Stimulated activated naive B cell treated with anti-CD40 and anti-IgM and Interleukin-4, amounts not matched to agents 10 μg/mL and 1 μg/mL and 100 μg/mL, for 72 hours (primary cell): ENCODE measurements at regions not wholly inside any gene's neighbourhood (a gene's known extent, or its start where the extent isn't known, plus 50 kb on each side); places are given as distances from the start of the nearest gene placed in this dataset.

ENCODE experiments used
- ATAC-seq, 2 donors: fragments of 150-1000 bp; cut with Tn5 transposase; replicated peaks; 2 replicates each; pipeline ENCODE4 v1.10.0; 2021; ENCODE audit warnings: moderate library complexity in 1 of 2
- DNase-seq: peaks from one replicate; pipeline ENCODE4 v3.0.0; 2021
- H3K27ac Mint-ChIP-seq: one replicate; pipeline ENCODE4 v1.8.0; 2022; ENCODE audit warnings: mild to moderate bottlenecking, mixed read lengths
- H3K27me3 Mint-ChIP-seq, 2 donors: one replicate each; pipeline ENCODE4 v1.8.0; 2022; ENCODE audit warnings: mixed read lengths in 2 of 2
- H3K36me3 Mint-ChIP-seq, 2 donors: one replicate each; pipeline ENCODE4 v1.8.0; 2022; ENCODE audit warnings: mixed read lengths in 2 of 2, mild to moderate bottlenecking in 1 of 2
- H3K4me1 Mint-ChIP-seq, 2 donors: one replicate each; pipeline ENCODE4 v1.8.0; 2022; ENCODE audit warnings: mixed read lengths in 2 of 2, mild to moderate bottlenecking in 1 of 2
- H3K4me3 Mint-ChIP-seq, 2 donors: one replicate each; pipeline ENCODE4 v1.8.0; 2022; ENCODE audit warnings: mild to moderate bottlenecking in 2 of 2, mixed read lengths in 2 of 2, moderate library complexity in 1 of 2
- H3K9me3 Mint-ChIP-seq, 2 donors: one replicate each; pipeline ENCODE4 v1.8.0; 2022; ENCODE audit warnings: mixed read lengths in 2 of 2, mild to moderate bottlenecking in 1 of 2

DNA sequence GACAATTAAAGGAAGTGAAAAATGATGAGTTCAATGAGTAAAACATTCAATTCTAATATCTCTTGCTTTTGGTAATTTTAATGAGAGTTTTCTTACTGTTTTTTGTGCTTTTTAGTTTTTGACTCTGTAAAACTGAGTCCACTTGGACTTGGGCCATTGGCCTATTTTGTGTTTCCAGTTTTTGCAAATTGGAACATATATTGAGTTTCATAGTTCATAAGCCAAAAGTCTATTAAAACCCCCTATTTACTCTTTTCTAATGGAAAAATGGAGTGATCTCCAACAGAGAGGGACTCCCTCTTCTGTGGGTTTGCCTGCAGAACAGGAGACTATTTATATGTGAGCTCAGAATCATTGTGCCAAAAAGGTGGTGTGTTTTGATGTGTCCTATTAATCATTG, 219.7 kb upstream of the SPRY2 start:
- Mint-ChIP-seq H3K27me3 (no peaks in the 10 kb centered on the region), H3K4me3 (no peak overlapping the region), H3K27ac (no peak overlapping the region), H3K9me3 (no peaks in the 10 kb centered on the region), H3K36me3 (no peaks in the 10 kb centered on the region), H3K4me1 (peaks cover 0 to 8% of the 10 kb centered on the region in 2 donors)
- ATAC-seq (no peak), DNase-seq (no peak)

DNA sequence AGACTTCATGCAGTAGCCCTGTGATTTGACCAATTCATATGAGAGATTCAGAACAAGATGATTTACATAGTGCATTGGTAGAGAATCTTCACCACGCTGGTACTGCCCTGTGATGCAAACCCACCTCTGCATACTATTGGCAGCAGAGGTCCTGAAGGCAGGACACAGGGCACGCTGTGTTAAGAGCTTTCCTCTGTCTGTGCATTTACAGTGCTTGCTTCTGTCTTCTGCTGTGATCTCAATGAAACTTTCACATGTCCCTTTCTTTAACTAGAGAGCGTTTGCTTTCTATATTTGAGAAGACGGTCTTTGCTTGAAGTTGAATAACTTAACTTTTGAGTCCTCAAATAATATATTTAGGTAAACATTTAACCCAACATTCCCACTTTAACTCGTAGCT, 219.0 kb upstream of the SPRY2 start:
- no peak for DNase-seq
- H3K4me3 Mint-ChIP-seq = no peak overlapping the region
- H3K36me3 Mint-ChIP-seq = no peaks in the 10 kb centered on the region
- no peaks in the 10 kb centered on the region for H3K27me3 Mint-ChIP-seq
- no peak overlapping the region for H3K27ac Mint-ChIP-seq
- no peaks in the 10 kb centered on the region for H3K9me3 Mint-ChIP-seq
- peaks cover 0 to 10% of the 10 kb centered on the region in 2 donors for H3K4me1 Mint-ChIP-seq
- no peak for ATAC-seq

DNA sequence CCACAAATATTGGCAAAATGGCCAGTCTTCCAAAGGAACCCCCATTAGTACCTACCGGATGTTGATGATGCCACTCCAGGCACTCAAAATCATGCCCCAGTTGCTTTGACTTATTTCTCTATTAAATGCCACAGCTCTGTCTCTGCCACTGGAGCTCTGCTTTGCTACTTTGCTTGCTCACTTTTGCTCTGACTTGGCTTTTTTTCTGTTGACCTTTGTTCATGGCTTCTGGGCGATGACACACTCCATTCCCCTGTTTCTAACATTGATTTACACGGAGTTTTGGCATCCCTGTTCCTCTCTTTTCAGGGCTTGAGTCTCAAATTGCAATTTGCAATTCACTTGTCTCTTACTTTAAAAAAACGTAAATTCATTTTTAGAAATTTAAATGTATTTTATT, 217.1 kb upstream of the SPRY2 start:
- DNase-seq = no peak
- Mint-ChIP-seq H3K4me3 (no peak overlapping the region), H3K27me3 (peaks cover 0 to 2% of the 10 kb centered on the region in 2 donors), H3K27ac (no peak overlapping the region), H3K36me3 (no peaks in the 10 kb centered on the region), H3K4me1 (peaks cover 2 to 9% of the 10 kb centered on the region in 2 donors), H3K9me3 (no peaks in the 10 kb centered on the region)
- no peak for ATAC-seq

DNA sequence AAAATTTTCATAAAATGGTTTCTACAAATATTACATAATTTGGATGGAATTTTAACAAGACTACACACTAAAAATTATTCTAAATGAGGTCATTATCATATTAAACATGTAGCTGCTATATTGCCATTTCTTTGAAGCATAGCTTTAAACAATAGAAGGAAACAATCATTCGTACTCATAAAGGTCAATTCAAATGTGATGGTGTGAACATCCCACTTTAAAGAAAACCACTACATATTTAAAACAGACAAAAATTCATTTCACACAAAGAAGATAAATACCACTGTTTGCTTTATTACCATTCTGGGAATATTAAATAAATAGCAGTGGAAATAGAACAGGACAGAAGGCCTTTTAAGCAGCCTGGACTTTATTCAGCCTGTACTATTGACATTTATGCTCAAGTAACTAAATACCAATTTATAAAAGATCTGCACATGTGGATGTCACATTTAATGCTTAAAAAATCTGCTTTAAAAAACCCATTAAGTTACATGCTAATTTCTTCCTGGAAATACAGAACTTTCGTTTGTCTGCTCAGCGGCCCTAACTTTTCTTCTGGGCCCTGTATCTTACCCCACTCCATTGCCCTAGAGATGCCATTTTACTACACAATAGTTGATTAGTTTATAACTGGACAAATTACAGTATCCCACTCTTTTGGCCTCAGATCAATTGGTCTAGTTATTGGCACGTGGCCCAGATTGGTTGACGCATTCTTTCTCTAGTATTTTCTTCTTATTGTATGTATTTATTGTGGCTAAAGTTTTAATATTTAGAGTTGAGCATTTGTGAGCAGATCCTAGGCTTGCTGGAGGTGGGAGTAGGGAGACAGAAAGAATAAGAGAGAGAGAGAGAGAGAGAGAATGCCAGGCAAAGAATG, 215.1 kb upstream of the SPRY2 start:
- H3K9me3 Mint-ChIP-seq = no peaks in the 10 kb centered on the region
- ATAC-seq = no peak
- H3K27me3 Mint-ChIP-seq = peaks cover 0 to 6% of the 10 kb centered on the region in 2 donors
- DNase-seq = no peak
- no peak overlapping the region for H3K27ac Mint-ChIP-seq
- H3K4me1 Mint-ChIP-seq = peaks cover 12 to 25% of the 10 kb centered on the region in 2 donors
- H3K4me3 Mint-ChIP-seq = no peak overlapping the region
- no peaks in the 10 kb centered on the region for H3K36me3 Mint-ChIP-seq

DNA sequence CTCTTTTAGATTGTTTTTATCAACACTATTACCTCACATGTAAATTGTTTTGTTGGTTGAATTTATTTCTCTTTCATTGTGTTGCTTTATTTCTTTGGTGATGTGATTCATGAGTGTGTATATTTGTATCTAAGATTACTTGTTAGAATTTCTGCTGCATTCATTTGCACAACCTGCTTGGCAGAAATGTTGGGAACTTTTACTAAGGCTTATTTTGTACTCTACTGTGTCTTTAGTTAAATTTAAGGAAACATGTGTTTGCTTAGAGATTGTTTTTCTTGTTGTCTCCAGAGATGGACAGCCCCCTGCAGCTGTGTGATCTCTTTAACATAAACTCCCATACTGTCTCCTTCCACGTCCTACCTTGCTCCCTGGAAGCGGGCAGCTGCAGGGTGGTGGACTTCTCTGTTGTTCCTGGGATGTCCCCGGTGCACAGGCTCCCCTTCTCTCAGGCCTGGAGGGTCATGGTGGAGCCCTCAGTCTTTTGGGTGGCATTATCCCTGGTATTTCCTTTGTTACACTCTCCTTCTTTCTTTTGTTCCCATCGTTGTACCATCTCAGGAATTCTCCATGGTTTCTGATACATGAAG, 212.0 kb upstream of the SPRY2 start:
- Mint-ChIP-seq H3K4me1 (peaks cover 12 to 25% of the 10 kb centered on the region in 2 donors), H3K27ac (no peak overlapping the region), H3K9me3 (no peaks in the 10 kb centered on the region), H3K4me3 (peak overlapping the region in 1 of 2 donors; percentile 7), H3K36me3 (no peaks in the 10 kb centered on the region), H3K27me3 (peaks cover 6 to 11% of the 10 kb centered on the region in 2 donors)
- ATAC-seq = no peak
- no peak for DNase-seq

DNA sequence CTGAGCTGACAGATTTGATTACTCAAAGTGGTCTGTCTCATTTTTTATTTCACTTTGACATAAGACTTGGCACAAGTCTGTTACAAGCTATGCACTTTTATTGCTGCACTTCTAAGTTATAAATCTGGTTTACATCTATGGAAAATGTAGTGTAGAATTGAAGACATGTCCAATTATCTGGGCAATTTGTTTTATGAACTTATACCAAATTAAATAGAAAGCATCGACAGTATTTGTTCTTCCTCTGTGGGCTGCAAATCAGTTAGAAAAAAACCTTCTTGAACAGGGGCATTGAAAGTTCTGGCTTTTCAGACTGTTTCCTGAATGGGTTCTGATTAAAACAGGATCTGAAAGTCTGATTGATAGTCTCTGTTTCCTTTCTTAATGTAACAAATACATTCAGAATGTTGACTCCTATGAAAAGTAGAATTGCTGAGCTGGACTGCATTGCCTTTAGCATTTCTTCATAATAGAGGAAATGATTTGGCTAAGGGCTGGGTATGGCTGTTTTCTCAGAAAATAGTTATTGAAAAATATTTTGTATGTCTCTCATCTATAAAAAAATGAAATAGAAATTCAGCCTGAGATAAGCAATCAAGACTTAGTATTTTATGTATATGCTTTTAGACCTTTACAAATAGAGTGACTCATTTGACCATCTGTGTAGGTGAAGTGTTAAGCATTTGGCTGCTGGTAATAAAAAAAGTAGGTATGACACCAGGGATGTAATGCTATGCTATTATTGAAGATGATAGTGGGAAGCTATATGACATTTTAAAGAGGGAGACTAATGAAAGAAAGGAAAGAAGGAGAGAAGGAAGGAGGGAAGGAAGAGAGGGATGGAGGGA, 210.9 kb upstream of the SPRY2 start:
- no peak for DNase-seq
- peak; percentile 85 to 91 for ATAC-seq
- Mint-ChIP-seq H3K27me3 (peaks cover 6 to 11% of the 10 kb centered on the region in 2 donors), H3K27ac (no peak overlapping the region), H3K36me3 (no peaks in the 10 kb centered on the region), H3K9me3 (no peaks in the 10 kb centered on the region), H3K4me3 (no peak overlapping the region), H3K4me1 (peaks cover 12 to 25% of the 10 kb centered on the region in 2 donors)

DNA sequence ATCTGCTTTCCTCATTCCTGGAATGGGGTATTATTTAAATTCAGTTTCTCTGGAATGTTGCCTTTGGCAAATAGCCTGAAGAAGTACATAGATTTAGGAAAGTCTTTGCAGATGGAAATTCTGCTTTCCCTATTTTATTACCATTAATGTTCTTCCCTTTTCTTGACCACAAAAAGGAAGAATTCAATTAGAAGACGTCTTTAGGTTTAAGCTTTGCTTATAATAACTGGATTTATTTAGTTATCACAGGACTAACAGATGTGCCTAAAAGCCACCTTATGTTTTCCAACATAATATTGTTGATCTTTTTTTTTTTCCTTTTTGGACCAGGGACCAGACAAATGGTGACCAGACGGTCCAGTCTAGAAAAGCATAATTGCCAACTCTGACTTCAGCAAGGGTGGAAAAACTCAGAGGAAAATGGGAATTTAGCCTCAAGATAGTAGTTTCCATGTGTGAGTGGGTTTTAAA, 210.1 kb upstream of the SPRY2 start:
- DNase-seq (no peak), ATAC-seq (no peak)
- Mint-ChIP-seq H3K9me3 (no peaks in the 10 kb centered on the region), H3K27ac (no peak overlapping the region), H3K36me3 (no peaks in the 10 kb centered on the region), H3K27me3 (peaks cover 6 to 11% of the 10 kb centered on the region in 2 donors), H3K4me1 (peaks cover 12 to 25% of the 10 kb centered on the region in 2 donors), H3K4me3 (no peak overlapping the region)

DNA sequence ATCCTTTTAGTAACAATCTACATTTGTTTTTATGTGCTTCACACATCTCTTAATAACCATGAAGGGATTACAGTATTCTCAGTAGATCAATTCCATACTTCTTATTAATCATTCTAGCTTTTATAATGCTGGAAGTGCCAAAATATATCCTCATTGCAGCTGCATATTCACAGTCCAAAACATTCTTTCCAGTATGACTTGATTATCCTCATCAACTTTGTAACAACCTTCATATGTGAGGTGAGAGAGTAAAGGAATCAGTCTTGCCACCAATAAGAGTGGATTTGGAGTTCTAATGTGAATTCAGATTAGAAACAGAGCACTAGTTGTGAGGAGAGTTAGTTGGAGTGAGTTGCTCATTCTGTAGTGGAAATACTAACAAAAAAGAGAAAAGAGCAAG, 208.0 kb upstream of the SPRY2 start:
- DNase-seq (no peak), ATAC-seq (no peak)
- Mint-ChIP-seq H3K4me1 (peaks cover 10 to 19% of the 10 kb centered on the region in 2 donors), H3K4me3 (no peak overlapping the region), H3K36me3 (no peaks in the 10 kb centered on the region), H3K27me3 (peaks cover 6 to 11% of the 10 kb centered on the region in 2 donors), H3K27ac (no peak overlapping the region), H3K9me3 (no peaks in the 10 kb centered on the region)

DNA sequence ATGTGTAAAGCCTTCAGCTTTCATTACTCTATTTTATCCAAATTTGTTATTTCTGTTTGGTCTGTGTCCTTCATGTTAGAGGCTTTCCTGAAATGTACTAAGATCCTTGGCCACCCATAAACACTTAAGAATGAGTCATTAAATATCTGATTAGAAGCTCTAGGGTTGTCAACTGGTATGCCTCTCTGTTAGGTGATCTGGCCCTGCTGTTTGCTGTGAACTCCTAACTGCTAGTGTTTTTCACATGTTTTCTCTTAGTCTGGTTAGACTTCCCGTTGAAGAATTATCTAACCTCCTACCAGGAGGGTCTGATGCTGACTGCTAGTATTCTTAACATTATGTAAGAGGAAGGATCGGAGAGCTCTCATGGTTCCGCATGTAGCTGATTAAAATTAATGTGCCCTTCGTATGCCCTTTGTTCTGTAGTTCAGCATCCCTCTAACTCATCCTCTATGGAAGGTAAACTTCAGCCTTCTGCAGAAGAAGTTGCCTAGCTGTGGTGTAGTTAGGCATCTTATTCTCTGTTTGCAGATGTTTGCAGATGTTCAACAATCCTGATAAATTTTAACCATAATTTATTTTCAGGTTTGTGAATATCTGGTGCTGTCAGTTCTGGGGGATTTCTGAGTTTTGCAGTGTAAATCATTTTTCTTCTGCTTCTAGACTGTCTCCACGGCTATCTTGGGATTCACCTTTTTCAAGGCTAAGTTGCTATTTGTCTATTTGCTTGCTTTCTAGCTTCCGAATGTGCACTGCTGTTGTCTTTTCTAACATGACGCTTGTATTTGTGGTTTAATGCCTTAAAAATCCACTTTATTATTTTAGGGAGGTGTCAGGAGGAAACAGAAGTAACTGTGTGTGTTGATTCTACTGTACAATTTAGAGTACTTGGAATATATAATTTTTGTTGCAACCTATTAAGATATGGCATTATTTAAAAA, 207.2 kb upstream of the SPRY2 start:
- H3K36me3 Mint-ChIP-seq = no peaks in the 10 kb centered on the region
- H3K27ac Mint-ChIP-seq = no peak overlapping the region
- peaks cover 4 to 11% of the 10 kb centered on the region in 2 donors for H3K27me3 Mint-ChIP-seq
- no peak for DNase-seq
- H3K4me3 Mint-ChIP-seq = no peak overlapping the region
- no peak for ATAC-seq
- H3K9me3 Mint-ChIP-seq = no peaks in the 10 kb centered on the region
- peaks cover 10 to 16% of the 10 kb centered on the region in 2 donors for H3K4me1 Mint-ChIP-seq

DNA sequence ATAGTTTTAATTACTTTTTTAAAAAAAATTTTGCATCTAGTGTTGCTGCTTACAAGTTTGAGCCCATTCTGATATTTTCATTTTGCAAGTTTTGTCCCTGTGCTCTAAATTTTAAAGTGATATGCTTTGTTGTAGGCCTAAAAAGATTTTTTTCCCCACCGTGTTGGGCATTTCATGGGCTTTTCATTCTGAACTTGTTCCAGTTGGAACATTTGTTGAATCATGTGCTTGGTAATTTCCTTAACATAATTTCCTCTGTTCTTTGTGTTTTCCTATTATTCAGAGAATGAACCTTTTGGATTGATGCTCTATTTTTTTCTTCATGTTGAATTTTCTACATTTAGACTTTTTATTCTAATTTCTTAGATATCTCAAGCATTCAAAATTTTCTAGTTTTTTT, 206.4 kb upstream of the SPRY2 start:
- ATAC-seq = no peak
- H3K27me3 Mint-ChIP-seq = peaks cover 0 to 11% of the 10 kb centered on the region in 2 donors
- peaks cover 0 to 4% of the 10 kb centered on the region in 2 donors for H3K9me3 Mint-ChIP-seq
- peaks cover 6 to 10% of the 10 kb centered on the region in 2 donors for H3K4me1 Mint-ChIP-seq
- no peaks in the 10 kb centered on the region for H3K36me3 Mint-ChIP-seq
- H3K27ac Mint-ChIP-seq = no peak overlapping the region
- H3K4me3 Mint-ChIP-seq = no peak overlapping the region
- no peak for DNase-seq

DNA sequence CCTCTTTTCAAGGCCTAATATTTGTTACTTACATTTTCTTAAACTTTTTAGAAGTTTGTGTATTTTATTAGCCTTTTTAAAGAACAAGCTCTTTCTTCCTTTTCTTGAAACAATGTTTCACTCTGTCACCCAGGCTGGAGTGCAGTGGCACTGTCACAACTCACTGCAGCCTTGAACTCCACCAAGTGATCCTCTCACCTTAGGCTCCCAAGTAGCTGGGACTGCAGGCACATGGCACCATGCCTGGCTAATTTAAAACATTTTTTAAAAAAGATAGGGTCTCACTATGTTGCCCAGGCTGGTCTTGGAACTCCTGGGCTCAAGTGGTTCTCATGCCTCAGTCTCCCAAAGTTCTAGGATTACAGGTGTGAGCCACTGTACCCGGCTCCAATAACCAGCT, 192.2 kb upstream of the SPRY2 start:
- H3K36me3 Mint-ChIP-seq = no peaks in the 10 kb centered on the region
- H3K4me1 Mint-ChIP-seq = no peaks in the 10 kb centered on the region
- ATAC-seq (no peak), DNase-seq (no peak)
- H3K27ac Mint-ChIP-seq = no peak overlapping the region
- H3K9me3 Mint-ChIP-seq = peaks cover 7 to 8% of the 10 kb centered on the region in 2 donors
- no peaks in the 10 kb centered on the region for H3K27me3 Mint-ChIP-seq
- H3K4me3 Mint-ChIP-seq = no peak overlapping the region

DNA sequence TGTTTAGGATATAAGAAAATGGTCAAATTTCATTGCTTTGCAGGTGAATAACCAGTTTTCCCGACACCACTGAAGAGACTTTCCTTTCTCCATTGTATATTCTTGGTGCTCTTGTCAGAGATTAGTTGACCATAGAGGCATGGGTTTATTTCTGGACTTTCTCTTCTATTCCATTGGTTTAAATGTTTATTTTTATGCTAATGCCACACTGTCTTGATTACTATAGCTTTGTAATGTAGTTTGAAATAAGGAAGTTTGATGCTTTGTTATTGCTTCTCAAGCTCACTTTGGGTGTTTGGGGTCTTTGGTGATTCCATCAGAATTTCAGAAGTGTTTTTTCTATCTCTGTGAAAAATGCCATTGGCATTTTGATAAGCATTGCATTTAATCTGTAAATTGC, 190.0 kb upstream of the SPRY2 start:
- peaks cover 5 to 8% of the 10 kb centered on the region in 2 donors for H3K9me3 Mint-ChIP-seq
- H3K36me3 Mint-ChIP-seq = no peaks in the 10 kb centered on the region
- no peak overlapping the region for H3K27ac Mint-ChIP-seq
- H3K27me3 Mint-ChIP-seq = no peaks in the 10 kb centered on the region
- no peaks in the 10 kb centered on the region for H3K4me1 Mint-ChIP-seq
- no peak for ATAC-seq
- no peak for DNase-seq
- H3K4me3 Mint-ChIP-seq = no peak overlapping the region

DNA sequence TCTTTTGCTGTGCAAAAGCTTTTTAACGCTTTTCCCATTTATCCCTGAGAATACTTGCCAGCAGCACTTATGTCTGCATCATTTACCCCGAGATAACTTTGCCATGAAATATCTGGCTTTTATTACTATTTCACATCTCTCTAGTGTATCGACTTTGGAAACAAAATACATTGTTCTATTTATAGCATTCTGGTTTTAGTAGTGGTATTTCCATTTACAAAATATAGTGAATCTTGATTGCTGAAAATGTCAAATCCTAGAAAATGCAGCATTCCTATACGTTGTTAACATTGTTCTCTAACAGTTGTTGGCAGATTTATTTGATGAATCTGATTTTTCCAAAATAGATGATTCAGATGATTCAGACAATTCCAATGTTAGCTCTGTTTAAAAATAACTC, 189.3 kb upstream of the SPRY2 start:
- Mint-ChIP-seq H3K36me3 (no peaks in the 10 kb centered on the region), H3K27ac (no peak overlapping the region), H3K4me3 (no peak overlapping the region), H3K27me3 (no peaks in the 10 kb centered on the region), H3K9me3 (peaks cover 5 to 8% of the 10 kb centered on the region in 2 donors), H3K4me1 (no peaks in the 10 kb centered on the region)
- no peak for ATAC-seq
- DNase-seq = no peak
